ENCODE measurements at regions not wholly inside any gene's neighbourhood (a gene's known extent, or its start where the extent isn't known, plus 50 kb on each side); places are given as distances from the start of the nearest gene placed in this dataset.
"Not testable (repeated sequence)": the region's sequence is repeated elsewhere in the genome, so short reads cannot be mapped to it uniquely, and the experiment has no call there.

DNA sequence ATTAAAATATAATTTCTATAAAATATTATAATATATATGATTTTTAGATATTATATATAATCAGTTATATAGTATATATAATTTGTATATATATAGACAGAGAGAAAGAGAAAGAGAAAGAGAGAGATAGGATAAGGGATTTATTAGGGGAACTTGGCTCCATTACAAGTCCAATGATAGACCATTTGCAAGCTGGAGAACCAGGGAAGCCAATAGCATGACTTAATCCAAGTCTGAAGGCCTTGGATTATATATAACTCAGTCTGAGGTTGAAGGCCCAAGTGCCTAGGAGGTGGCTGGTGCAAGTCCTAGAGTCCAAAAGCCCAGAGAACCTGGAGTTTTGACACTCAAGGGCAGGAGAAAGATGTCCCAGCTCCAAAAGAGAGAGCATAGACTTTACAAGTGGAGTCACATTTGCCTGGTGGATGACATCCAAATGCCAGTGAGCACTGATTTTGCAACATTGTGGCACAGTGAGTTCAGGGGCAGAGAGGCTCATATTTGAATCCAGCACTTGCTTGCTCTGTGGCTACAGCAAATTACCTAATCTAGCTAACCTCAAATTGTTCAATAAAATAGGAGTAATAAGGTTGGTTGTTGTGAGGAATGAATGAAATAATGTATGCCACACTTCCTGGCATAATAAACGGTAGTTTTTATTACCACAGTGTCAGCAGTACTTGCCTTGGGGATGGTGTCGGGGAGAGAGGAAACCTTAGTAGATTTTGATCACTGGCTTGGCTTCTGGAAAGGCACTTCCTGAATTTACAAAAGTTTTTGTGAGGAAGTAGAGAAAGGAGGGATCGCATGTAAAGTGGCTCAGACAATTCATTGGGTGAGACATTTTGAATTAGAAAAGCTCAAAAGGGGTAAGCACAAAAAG lies 69.6 kb upstream of the CD28 start:
- no peaks in the 10 kb centered on the region for H3K36me3 ChIP-seq
- peaks cover 0 to 17% (median 7%) of the 10 kb centered on the region in 4 donors for H3K4me1 ChIP-seq
- H3K9me3 ChIP-seq, result no peaks in the 10 kb centered on the region
- 63% methylated on average over 3 of the region's 3 CpGs for WGBS
- TF ChIP-seq POLR2A (IDR thresholded peaks at IDR 0.05; ENCODE audit: low read depth), result no peak
- no peak for TF ChIP-seq EP300 (IDR thresholded peaks at IDR 0.05)
- no peak for TF ChIP-seq POLR2AphosphoS5 (IDR thresholded peaks at IDR 0.05)
- TF ChIP-seq, protein P1, sequence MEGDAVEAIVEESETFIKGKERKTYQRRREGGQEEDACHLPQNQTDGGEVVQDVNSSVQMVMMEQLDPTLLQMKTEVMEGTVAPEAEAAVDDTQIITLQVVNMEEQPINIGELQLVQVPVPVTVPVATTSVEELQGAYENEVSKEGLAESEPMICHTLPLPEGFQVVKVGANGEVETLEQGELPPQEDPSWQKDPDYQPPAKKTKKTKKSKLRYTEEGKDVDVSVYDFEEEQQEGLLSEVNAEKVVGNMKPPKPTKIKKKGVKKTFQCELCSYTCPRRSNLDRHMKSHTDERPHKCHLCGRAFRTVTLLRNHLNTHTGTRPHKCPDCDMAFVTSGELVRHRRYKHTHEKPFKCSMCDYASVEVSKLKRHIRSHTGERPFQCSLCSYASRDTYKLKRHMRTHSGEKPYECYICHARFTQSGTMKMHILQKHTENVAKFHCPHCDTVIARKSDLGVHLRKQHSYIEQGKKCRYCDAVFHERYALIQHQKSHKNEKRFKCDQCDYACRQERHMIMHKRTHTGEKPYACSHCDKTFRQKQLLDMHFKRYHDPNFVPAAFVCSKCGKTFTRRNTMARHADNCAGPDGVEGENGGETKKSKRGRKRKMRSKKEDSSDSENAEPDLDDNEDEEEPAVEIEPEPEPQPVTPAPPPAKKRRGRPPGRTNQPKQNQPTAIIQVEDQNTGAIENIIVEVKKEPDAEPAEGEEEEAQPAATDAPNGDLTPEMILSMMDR (IDR thresholded peaks at IDR 0.05), result no peak
- H3K27ac ChIP-seq (replicated peaks in 1 of 4), result peak overlapping the region in 1 of 4 donors; percentile 22
- no peaks in the 10 kb centered on the region for H3K27me3 ChIP-seq
- DNase-seq (ENCODE audit: extremely low spot score), result no peak
- intact Hi-C loops (cut with DNase I), result no loop called here
- no peak overlapping the region for H3K4me3 ChIP-seq

DNA sequence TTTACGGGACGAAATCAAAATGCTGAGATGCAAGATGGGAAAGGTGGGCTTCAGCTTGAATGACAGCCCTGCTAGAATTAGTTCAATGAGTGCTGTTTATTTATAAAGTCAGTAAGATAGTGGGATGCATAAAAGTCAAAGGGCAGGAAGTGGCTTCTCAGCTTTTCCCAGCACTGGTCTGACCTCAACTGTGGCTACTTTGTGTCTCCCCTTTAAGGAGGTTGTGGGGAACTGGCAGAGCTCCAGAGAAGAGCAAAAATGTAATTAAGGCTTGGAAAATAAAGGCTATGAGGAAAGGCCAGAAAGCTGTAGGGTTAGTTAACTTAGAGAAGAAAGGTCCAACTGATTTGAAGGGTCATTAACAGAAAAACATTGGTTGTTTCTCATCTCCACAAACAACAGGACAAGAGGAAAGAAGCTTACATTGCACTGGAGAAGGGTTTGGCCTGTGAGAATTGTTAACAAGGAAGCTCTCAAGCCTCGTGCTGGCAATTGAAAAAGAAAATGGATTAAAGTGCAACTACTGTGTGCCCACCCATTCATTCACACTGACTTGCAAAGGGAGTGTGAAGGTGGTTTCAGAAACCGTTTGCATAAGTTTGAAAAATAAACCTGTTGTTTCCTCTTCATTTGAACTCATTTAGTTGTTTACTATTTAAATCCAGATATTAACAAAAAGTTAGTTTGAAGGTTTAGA lies 68.8 kb upstream of the CD28 start:
- Histone ChIP-seq H3K36me3 (no peaks in the 10 kb centered on the region), H3K4me1 (peaks cover 0 to 17% (median 7%) of the 10 kb centered on the region in 4 donors), H3K27me3 (no peaks in the 10 kb centered on the region), H3K4me3 (no peak overlapping the region), H3K9me3 (no peaks in the 10 kb centered on the region), H3K27ac (replicated peaks in 1 of 4) (peak overlapping the region in 2 of 4 donors; percentile 7 to 22)
- WGBS, result 70% methylated on average over 4 of the region's 4 CpGs
- intact Hi-C loops (cut with DNase I), result no loop called here
- DNase-seq (ENCODE audit: extremely low spot score), result no peak
- no peak for TF ChIP-seq POLR2A (IDR thresholded peaks at IDR 0.05; ENCODE audit: low read depth)
- TF ChIP-seq, protein P1 (IDR thresholded peaks at IDR 0.05), result no peak
- TF ChIP-seq EP300 (IDR thresholded peaks at IDR 0.05), result no peak
- TF ChIP-seq POLR2AphosphoS5 (IDR thresholded peaks at IDR 0.05), result no peak

DNA sequence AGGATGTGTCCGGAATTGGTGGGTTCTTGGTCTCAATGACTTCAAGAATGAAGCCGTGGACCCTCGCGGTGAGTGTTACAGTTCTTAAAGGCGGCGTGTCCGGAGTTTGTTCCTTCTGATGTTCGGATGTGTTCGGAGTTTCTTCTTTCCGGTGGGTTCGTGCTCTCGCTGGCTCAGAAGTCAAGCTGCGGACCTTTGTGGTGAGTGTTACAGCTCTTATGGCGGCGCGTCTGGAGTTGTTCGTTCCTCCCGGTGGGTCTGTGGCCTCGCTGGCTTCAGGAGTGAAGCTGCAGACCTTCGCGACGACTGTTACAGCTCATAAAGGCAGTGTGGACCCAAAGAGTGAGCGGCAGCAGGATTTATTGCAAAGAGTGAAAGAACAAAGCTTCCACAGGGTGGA lies 64.6 kb upstream of the CD28 start:
- intact Hi-C loops (cut with DNase I), result loop anchor here (10.0 kb wide), 1 partner anchor 157 kb away; no protein-coding TSS in a partner anchor
- DNase-seq (ENCODE audit: extremely low spot score), result not testable (repeated sequence)
- 96% methylated on average over 23 of the region's 23 CpGs for WGBS

DNA sequence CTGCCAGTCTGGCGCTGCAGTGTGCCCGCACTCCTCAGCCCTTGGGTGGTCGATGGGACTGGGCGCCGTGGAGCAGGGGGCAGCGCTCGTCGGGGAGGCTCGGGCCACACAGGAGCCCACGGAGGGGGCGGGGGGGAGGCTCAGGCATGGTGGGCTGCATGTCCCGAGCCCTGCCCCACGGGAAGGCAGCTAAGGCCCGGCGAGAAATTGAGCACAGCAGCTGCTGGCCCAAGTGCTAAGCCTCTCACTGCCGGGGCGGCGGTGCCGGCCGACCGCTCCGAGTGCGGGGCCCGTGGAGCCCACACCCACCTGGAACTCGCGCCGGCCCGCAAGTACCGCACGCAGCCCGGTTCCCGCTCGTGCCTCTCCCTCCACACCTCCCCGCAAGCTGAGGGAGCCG lies 63.6 kb upstream of the CD28 start:
- H3K27ac ChIP-seq (replicated peaks in 1 of 4); DNase-seq (ENCODE audit: extremely low spot score); H3K4me3 ChIP-seq; H3K9me3 ChIP-seq; H3K27me3 ChIP-seq; H3K4me1 ChIP-seq; H3K36me3 ChIP-seq: not testable (repeated sequence)
- intact Hi-C loops (cut with DNase I), result loop anchor here (10.0 kb wide), 1 partner anchor 158 kb away; no protein-coding TSS in a partner anchor
- 92% methylated on average over 19 of the region's 35 CpGs for WGBS

More for the DNA sequence above, 64.6 kb upstream of the CD28 start:
- not testable (repeated sequence) for H3K27ac ChIP-seq (replicated peaks in 1 of 4); H3K9me3 ChIP-seq; H3K4me3 ChIP-seq; H3K36me3 ChIP-seq; H3K27me3 ChIP-seq
- peaks cover 0 to 13% (median 5%) of the 10 kb centered on the region in 4 donors for H3K4me1 ChIP-seq

DNA sequence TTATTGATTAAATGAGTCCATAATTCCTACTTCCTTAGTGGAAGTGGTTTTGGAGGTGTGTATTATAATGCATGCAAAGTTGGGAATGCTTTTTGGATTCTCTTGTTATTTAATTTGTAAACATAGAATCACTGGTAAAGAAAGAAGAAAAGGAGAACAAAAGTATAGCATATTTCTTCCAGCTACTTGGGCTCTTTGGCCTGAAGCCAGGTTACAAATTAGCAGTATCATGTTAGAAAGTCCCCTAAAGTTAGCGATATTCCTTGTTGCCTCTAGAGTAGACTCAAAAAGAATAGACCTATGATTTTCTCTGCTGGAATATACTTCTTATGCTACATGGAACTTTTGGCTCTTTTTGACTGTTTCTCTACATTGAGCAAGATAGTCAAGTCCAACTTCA lies 60.6 kb upstream of the CD28 start:
- Histone ChIP-seq H3K36me3 (no peaks in the 10 kb centered on the region), H3K4me3 (no peak overlapping the region), H3K27ac (replicated peaks in 1 of 4) (no peak overlapping the region), H3K4me1 (peaks cover 18 to 28% (median 24%) of the 10 kb centered on the region in 4 donors), H3K9me3 (no peaks in the 10 kb centered on the region), H3K27me3 (no peaks in the 10 kb centered on the region)
- DNase-seq (ENCODE audit: extremely low spot score), result no peak
- intact Hi-C loops (cut with DNase I), result loop anchor here (10.0 kb wide), 1 partner anchor 161 kb away; no protein-coding TSS in a partner anchor
- TF ChIP-seq, protein P1 (IDR thresholded peaks at IDR 0.05), result no peak
- no peak for TF ChIP-seq POLR2AphosphoS5 (IDR thresholded peaks at IDR 0.05)
- no peak for TF ChIP-seq POLR2A (IDR thresholded peaks at IDR 0.05; ENCODE audit: low read depth)
- no peak for TF ChIP-seq EP300 (IDR thresholded peaks at IDR 0.05)
- WGBS, result 88% methylated on average over 1 of the region's 1 CpG

Data from esophagus muscularis mucosa (tissue), 4 donors.